IMR-90 (cell line): ENCODE measurements at regions not wholly inside any gene's neighbourhood (a gene's known extent, or its start where the extent isn't known, plus 50 kb on each side); places are given as distances from the start of the nearest gene placed in this dataset.

ENCODE experiments used
- ATAC-seq: fragments of 200-7000 bp; cut with Tn5 transposase; 2 replicates; pipeline ENCODE4 v1.9.1; 2020; ENCODE audit warnings: low read depth, mild to moderate bottlenecking, moderate library complexity
- BruUV-seq: library from RNA; stranded (reverse); fragments of 400-500 nt; replicated peaks from 2 replicates; lab custom pipeline; 2021; lab: Mats Ljungman, UMichigan
- CTCF ChIA-PET: fragments of 300-600 bp; formaldehyde crosslinking; extraction: SDS; loops from one replicate; lab custom pipeline; 2021; ENCODE audit warnings: antibody characterized with exemption; lab: Yijun Ruan, JAX
- POLR2A ChIA-PET: fragments of 300-600 bp; sonication (Branson Sonifier 250); formaldehyde crosslinking; loops from one replicate; lab custom pipeline; 2022; ENCODE audit warnings: antibody characterized with exemption; ENCODE audit not compliant: unreplicated experiment; lab: Charles Lee
- DNase-seq: peaks from one replicate; pipeline ENCODE4 v3.0.0; 2013
- H2AFZ ChIP-seq: replicated peaks from 2 replicates; pipeline ENCODE3; 2013; ENCODE audit warnings: low read length, mild to moderate bottlenecking; ENCODE audit not compliant: poor library complexity
- H2AK5ac ChIP-seq: 2 replicates; pipeline ENCODE4 v1.6.1; 2013; ENCODE audit warnings: low read depth, low read length, inconsistent platforms
- H2AK9ac ChIP-seq: replicated peaks from 2 replicates; pipeline ENCODE3; 2013; ENCODE audit warnings: mild to moderate bottlenecking, low read depth, low read length, moderate library complexity; ENCODE audit not compliant: poor library complexity
- H2BK120ac ChIP-seq: 2 replicates; pipeline ENCODE4 v1.6.1; 2013; ENCODE audit warnings: low read depth, low read length, inconsistent platforms
- H2BK15ac ChIP-seq: 3 replicates; pipeline ENCODE4 v1.6.1; 2013; ENCODE audit warnings: low read depth, low read length, inconsistent platforms
- H2BK20ac ChIP-seq: 2 replicates; pipeline ENCODE4 v1.6.1; 2013; ENCODE audit warnings: low read depth, mild to moderate bottlenecking, inconsistent platforms, low read length, moderate library complexity
- H2BK5ac ChIP-seq: 2 replicates; pipeline ENCODE4 v1.6.1; 2013; ENCODE audit warnings: mild to moderate bottlenecking, low read depth, low read length, inconsistent platforms; ENCODE audit not compliant: poor library complexity, severe bottlenecking
- H3K14ac ChIP-seq: replicated peaks from 2 replicates; pipeline ENCODE4 v1.6.1; 2013; ENCODE audit warnings: low read depth, low read length, inconsistent platforms
- H3K18ac ChIP-seq: 2 replicates; pipeline ENCODE4 v1.6.1; 2013; ENCODE audit warnings: low read depth, low read length, control low read depth
- H3K23ac ChIP-seq: 2 replicates; pipeline ENCODE4 v1.6.1; 2013; ENCODE audit warnings: low read depth, low read length, inconsistent platforms
- H3K27ac ChIP-seq: 2 replicates; pipeline ENCODE4 v1.5.1; 2013; ENCODE audit warnings: mild to moderate bottlenecking, control low read depth, low read length; ENCODE audit not compliant: insufficient read depth
- H3K27me3 ChIP-seq: 2 replicates; pipeline ENCODE4 v1.6.1; 2013; ENCODE audit warnings: low read length; ENCODE audit not compliant: control insufficient read depth, insufficient read depth
- H3K36me3 ChIP-seq: 2 replicates; pipeline ENCODE4 v1.6.1; 2013; ENCODE audit warnings: low read length, mixed read lengths; ENCODE audit not compliant: control insufficient read depth, insufficient read depth
- H3K4ac ChIP-seq: 2 replicates; pipeline ENCODE4 v1.6.1; 2013; ENCODE audit warnings: low read depth, low read length, inconsistent platforms
- H3K4me1 ChIP-seq: 2 replicates; pipeline ENCODE4 v1.6.1; 2013; ENCODE audit warnings: low read length, mixed read lengths; ENCODE audit not compliant: control insufficient read depth, insufficient read depth
- H3K4me2 ChIP-seq: 2 replicates; pipeline ENCODE4 v1.6.1; 2013; ENCODE audit warnings: low read depth, mild to moderate bottlenecking, control low read depth, low read length, moderate library complexity
- H3K4me3 ChIP-seq: 2 replicates; pipeline ENCODE4 v1.5.1; 2013; ENCODE audit warnings: low read depth, mild to moderate bottlenecking, control low read depth, low read length, moderate library complexity; ENCODE audit not compliant: insufficient read depth
- H3K56ac ChIP-seq: 2 replicates; pipeline ENCODE4 v1.6.1; 2013; ENCODE audit warnings: low read length, inconsistent platforms; ENCODE audit not compliant: insufficient read depth; ENCODE audit errors: extremely low read depth
- H3K79me1 ChIP-seq, 2 experiments: 2 replicates each; pipeline ENCODE4 v1.6.1; 2013; ENCODE audit warnings: low read length in 2 of 2, inconsistent platforms in 1 of 2, low read depth in 1 of 2
- H3K9ac ChIP-seq: 2 replicates; pipeline ENCODE4 v1.6.1; 2013; ENCODE audit warnings: low read depth, low read length, control low read depth
- H3K9me1 ChIP-seq: 2 replicates; pipeline ENCODE4 v1.6.1; 2013; ENCODE audit warnings: low read length, inconsistent platforms; ENCODE audit not compliant: insufficient read depth
- H3K9me3 ChIP-seq: 2 replicates; pipeline ENCODE4 v1.6.1; 2013; ENCODE audit warnings: low read length; ENCODE audit not compliant: control insufficient read depth, insufficient read depth
- H4K20me1 ChIP-seq: 2 replicates; pipeline ENCODE4 v1.6.1; 2013; ENCODE audit warnings: low read length, inconsistent platforms; ENCODE audit not compliant: insufficient read depth
- H4K5ac ChIP-seq: 2 replicates; pipeline ENCODE4 v1.6.1; 2013; ENCODE audit warnings: mild to moderate bottlenecking, low read depth, low read length, control low read depth
- H4K8ac ChIP-seq, 2 experiments: 2 replicates each; pipeline ENCODE4 v1.6.1; 2013; ENCODE audit warnings: low read depth in 2 of 2, low read length in 2 of 2, control low read depth in 1 of 2, inconsistent platforms in 1 of 2
- H4K91ac ChIP-seq: 2 replicates; pipeline ENCODE4 v1.6.1; 2013; ENCODE audit warnings: low read depth, low read length, inconsistent platforms; ENCODE audit not compliant: insufficient read depth
- BHLHE40 ChIP-seq: fragments of 150-350 bp; IDR thresholded peaks from 2 replicates; pipeline ENCODE4 v1.6.1; 2016; ENCODE audit warnings: mild to moderate bottlenecking, low read depth, low read length
- CEBPB ChIP-seq: IDR thresholded peaks from 2 replicates; pipeline ENCODE4 v1.6.1; 2012; ENCODE audit warnings: low read depth, low read length, improper control_type of control experiment
- CHD1 ChIP-seq: IDR thresholded peaks from 2 replicates; pipeline ENCODE4 v1.6.1; 2012; ENCODE audit warnings: low read depth, low read length, improper control_type of control experiment
- FOS ChIP-seq: fragments of 150-350 bp; IDR thresholded peaks from 2 replicates; pipeline ENCODE4 v1.6.1; 2016; ENCODE audit warnings: low read depth, low read length
- MAFK ChIP-seq: IDR thresholded peaks from 2 replicates; pipeline ENCODE4 v1.6.1; 2012; ENCODE audit warnings: low read depth, low read length, improper control_type of control experiment
- MAZ ChIP-seq: IDR thresholded peaks from 2 replicates; pipeline ENCODE4 v1.6.1; 2012; ENCODE audit warnings: low read depth, mild to moderate bottlenecking, low read length, improper control_type of control experiment, moderate library complexity, borderline replicate concordance
- MXI1 ChIP-seq: IDR thresholded peaks from 2 replicates; pipeline ENCODE4 v1.6.1; 2012; ENCODE audit warnings: low read depth, mild to moderate bottlenecking, low read length, moderate library complexity, borderline replicate concordance
- NFE2L2 ChIP-seq: fragments of 150-350 bp; IDR thresholded peaks from 2 replicates; pipeline ENCODE4 v1.6.1; 2016; ENCODE audit warnings: low read depth, mild to moderate bottlenecking, low read length
- POLR2A ChIP-seq: IDR thresholded peaks from 2 replicates; pipeline ENCODE4 v1.6.1; 2012; ENCODE audit warnings: mild to moderate bottlenecking, low read depth, low read length
- RAD21 ChIP-seq: IDR thresholded peaks from 2 replicates; pipeline ENCODE4 v1.6.1; 2012; ENCODE audit warnings: low read length, improper control_type of control experiment
- RCOR1 ChIP-seq: IDR thresholded peaks from 2 replicates; pipeline ENCODE4 v1.6.1; 2012; ENCODE audit warnings: mild to moderate bottlenecking, low read length, improper control_type of control experiment; ENCODE audit not compliant: insufficient replicate concordance
- RFX5 ChIP-seq: IDR thresholded peaks from 2 replicates; pipeline ENCODE4 v1.8.0; 2012; ENCODE audit warnings: low read depth, mild to moderate bottlenecking, low read length, moderate library complexity
- SMC3 ChIP-seq: fragments of 150-350 bp; IDR thresholded peaks from 2 replicates; pipeline ENCODE4 v1.6.1; 2016; ENCODE audit warnings: low read depth, mild to moderate bottlenecking, antibody characterized with exemption, low read length, moderate library complexity
- WGBS, 2 experiments: methylation state at CpG; one replicate each; pipeline versions ENCODE4 v1.1.5 to v1.1.7; 2013; ENCODE audit warnings: missing lambda C conversion rate in 2 of 2; ENCODE audit not compliant: insufficient read length in 1 of 2; ENCODE audit errors: extremely low coverage in 2 of 2; 5-methylcytosine and 5-hydroxymethylcytosine counted together
- dilution Hi-C: fragments of 300-500 bp; cut with HindIII; formaldehyde crosslinking; loops from one replicate; pipeline ENCODE4 v1.14.3; 2018; ENCODE audit warnings: low sequenced_read_pairs; ENCODE audit not compliant: unreplicated experiment
- in situ Hi-C: fragments of 300-500 bp; cut with MboI; formaldehyde crosslinking; loops from 3 replicates; pipeline ENCODE4 v1.14.3; 2019; ENCODE audit warnings: low sequenced_read_pairs, inconsistent platforms, mixed read lengths
- intact Hi-C: fragments of 100-400 bp; cut with micrococcal nuclease; formaldehyde crosslinking; loops from 2 replicates; pipeline ENCODE4 v1.10.0; 2022
- TF ChIP-seq, protein P1 (sequence below): fragments of 150-350 bp; IDR thresholded peaks from 2 replicates; pipeline ENCODE4 v1.6.1; 2016; ENCODE audit warnings: low read depth, mild to moderate bottlenecking, low read length, moderate library complexity, borderline replicate concordance
- TF ChIP-seq, protein P2 (sequence below): conservative IDR thresholded peaks from 2 replicates; pipeline ENCODE4 v1.5.1; 2012; ENCODE audit warnings: mild to moderate bottlenecking, low read depth, low read length, improper control_type of control experiment
- TF ChIP-seq, protein P3 (sequence below): fragments of 150-350 bp; IDR thresholded peaks from 2 replicates; pipeline ENCODE4 v1.6.1; 2017; ENCODE audit warnings: mild to moderate bottlenecking, antibody characterized with exemption, low read length, low read depth

DNA sequence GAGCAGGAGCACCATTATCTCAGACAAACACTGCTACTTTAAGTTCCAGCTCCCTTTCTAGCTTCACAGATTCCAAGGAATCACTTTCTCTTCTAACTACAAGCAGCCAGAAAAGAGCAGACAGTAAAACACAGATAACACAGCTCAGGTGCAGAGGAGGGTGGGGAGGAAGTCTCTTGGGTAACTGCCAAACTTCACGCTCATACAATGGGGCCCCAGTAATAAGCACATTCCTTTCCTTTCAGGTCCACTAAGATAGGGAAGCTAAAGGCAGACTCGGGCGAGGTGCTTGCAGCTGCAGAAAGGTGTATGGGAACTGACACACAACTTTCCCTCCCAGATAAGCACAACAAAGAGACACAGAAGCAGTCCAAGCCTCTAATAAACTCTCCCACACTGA lies 69.2 kb upstream of the OR9G4 start:
- Histone ChIP-seq H3K18ac (no peak overlapping the region), H3K14ac (no peak overlapping the region), H3K27me3 (no peaks in the 10 kb centered on the region), H2AFZ (no peak overlapping the region), H4K5ac (no peak overlapping the region), H3K79me1 (no peaks in the 10 kb centered on the region), H3K4me2 (no peak overlapping the region), H4K20me1 (no peaks in the 10 kb centered on the region), H3K9me1 (no peaks in the 10 kb centered on the region), H3K9me3 (0 out of 2 replicates have a peak, but pooled peaks cover 2% of the 10 kb centered on the region), H3K56ac (no peak overlapping the region), H2BK120ac (no peak overlapping the region), H2AK5ac (no peak overlapping the region), H3K4ac (no peak overlapping the region), H3K4me3 (no peak overlapping the region), H3K23ac (no peak overlapping the region), H4K8ac (no peak overlapping the region), H2AK9ac (no peak overlapping the region), H3K4me1 (no peaks in the 10 kb centered on the region), H2BK20ac (no peak overlapping the region), H2BK5ac (no peak overlapping the region), H3K36me3 (no peaks in the 10 kb centered on the region), H3K9ac (no peak overlapping the region), H2BK15ac (no peak overlapping the region), H3K27ac (no peak overlapping the region), H4K91ac (no peak overlapping the region)
- ATAC-seq: no peak
- ChIA-PET POLR2A (no interaction called here), CTCF (no interaction called here)
- no peak for TF ChIP-seq MAZ
- TF ChIP-seq, protein P1, sequence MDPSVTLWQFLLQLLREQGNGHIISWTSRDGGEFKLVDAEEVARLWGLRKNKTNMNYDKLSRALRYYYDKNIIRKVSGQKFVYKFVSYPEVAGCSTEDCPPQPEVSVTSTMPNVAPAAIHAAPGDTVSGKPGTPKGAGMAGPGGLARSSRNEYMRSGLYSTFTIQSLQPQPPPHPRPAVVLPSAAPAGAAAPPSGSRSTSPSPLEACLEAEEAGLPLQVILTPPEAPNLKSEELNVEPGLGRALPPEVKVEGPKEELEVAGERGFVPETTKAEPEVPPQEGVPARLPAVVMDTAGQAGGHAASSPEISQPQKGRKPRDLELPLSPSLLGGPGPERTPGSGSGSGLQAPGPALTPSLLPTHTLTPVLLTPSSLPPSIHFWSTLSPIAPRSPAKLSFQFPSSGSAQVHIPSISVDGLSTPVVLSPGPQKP: no peak
- TF ChIP-seq, protein P2, sequence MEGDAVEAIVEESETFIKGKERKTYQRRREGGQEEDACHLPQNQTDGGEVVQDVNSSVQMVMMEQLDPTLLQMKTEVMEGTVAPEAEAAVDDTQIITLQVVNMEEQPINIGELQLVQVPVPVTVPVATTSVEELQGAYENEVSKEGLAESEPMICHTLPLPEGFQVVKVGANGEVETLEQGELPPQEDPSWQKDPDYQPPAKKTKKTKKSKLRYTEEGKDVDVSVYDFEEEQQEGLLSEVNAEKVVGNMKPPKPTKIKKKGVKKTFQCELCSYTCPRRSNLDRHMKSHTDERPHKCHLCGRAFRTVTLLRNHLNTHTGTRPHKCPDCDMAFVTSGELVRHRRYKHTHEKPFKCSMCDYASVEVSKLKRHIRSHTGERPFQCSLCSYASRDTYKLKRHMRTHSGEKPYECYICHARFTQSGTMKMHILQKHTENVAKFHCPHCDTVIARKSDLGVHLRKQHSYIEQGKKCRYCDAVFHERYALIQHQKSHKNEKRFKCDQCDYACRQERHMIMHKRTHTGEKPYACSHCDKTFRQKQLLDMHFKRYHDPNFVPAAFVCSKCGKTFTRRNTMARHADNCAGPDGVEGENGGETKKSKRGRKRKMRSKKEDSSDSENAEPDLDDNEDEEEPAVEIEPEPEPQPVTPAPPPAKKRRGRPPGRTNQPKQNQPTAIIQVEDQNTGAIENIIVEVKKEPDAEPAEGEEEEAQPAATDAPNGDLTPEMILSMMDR: no peak
- TF ChIP-seq CHD1: no peak
- TF ChIP-seq RAD21: no peak
- TF ChIP-seq MXI1: no peak
- no peak for TF ChIP-seq BHLHE40
- TF ChIP-seq NFE2L2: no peak
- no peak for TF ChIP-seq RFX5
- no peak for TF ChIP-seq MAFK
- no peak for TF ChIP-seq RCOR1
- no peak for TF ChIP-seq FOS
- TF ChIP-seq SMC3: no peak
- no peak for TF ChIP-seq POLR2A
- TF ChIP-seq, protein P3, sequence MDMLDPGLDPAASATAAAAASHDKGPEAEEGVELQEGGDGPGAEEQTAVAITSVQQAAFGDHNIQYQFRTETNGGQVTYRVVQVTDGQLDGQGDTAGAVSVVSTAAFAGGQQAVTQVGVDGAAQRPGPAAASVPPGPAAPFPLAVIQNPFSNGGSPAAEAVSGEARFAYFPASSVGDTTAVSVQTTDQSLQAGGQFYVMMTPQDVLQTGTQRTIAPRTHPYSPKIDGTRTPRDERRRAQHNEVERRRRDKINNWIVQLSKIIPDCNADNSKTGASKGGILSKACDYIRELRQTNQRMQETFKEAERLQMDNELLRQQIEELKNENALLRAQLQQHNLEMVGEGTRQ: no peak
- TF ChIP-seq CEBPB: no peak
- WGBS, 2 experiments: no CpG with 5 or more reads among the region's 3 CpGs
- no TSS peak for BruUV-seq
- in situ Hi-C loops: no loop called here
- dilution Hi-C loops: no loop called here
- intact Hi-C loops: no loop called here
- DNase-seq: no peak
